MM.1S (cell line): ENCODE measurements at regions not wholly inside any gene's neighbourhood (a gene's known extent, or its start where the extent isn't known, plus 50 kb on each side); places are given as distances from the start of the nearest gene placed in this dataset.

Source experiments
- DNase-seq: peaks from one replicate; pipeline ENCODE4 v3.0.0-alpha.2; 2015
- H2AFZ ChIP-seq: fragments of 300-600 bp; sonication (generic); 2 replicates; pipeline ENCODE4 v1.6.0; 2016; ENCODE audit warnings: antibody characterized with exemption, low read length
- H3F3A ChIP-seq: fragments of 300-600 bp; sonication (generic); 2 replicates; pipeline ENCODE4 v1.6.1; 2016; ENCODE audit warnings: mild to moderate bottlenecking, antibody characterized with exemption, low read length, moderate library complexity, mixed read lengths; ENCODE audit not compliant: insufficient read depth
- H3K27ac ChIP-seq: fragments of 300-600 bp; sonication (generic); 2 replicates; pipeline ENCODE4 v1.5.1; 2016; ENCODE audit warnings: mild to moderate bottlenecking, low read length
- H3K27me3 ChIP-seq: fragments of 300-600 bp; sonication (generic); replicated peaks from 2 replicates; pipeline ENCODE4 v1.6.0; 2016; ENCODE audit warnings: low read length; ENCODE audit not compliant: insufficient read depth
- H3K36me3 ChIP-seq: fragments of 300-600 bp; sonication (generic); replicated peaks from 2 replicates; pipeline ENCODE4 v1.6.1; 2016; ENCODE audit warnings: mild to moderate bottlenecking, low read length, mixed read lengths; ENCODE audit not compliant: insufficient read depth
- H3K4me1 ChIP-seq: fragments of 300-600 bp; sonication (generic); 2 replicates; pipeline ENCODE4 v1.6.1; 2016; ENCODE audit warnings: low read length, mixed read lengths
- H3K4me2 ChIP-seq: fragments of 300-600 bp; sonication (generic); 2 replicates; pipeline ENCODE4 v1.6.0; 2016; ENCODE audit warnings: low read depth, low read length
- H3K4me3 ChIP-seq: fragments of 300-600 bp; sonication (generic); 2 replicates; pipeline ENCODE4 v1.5.1; 2016; ENCODE audit warnings: low read length, mixed read lengths
- H3K79me2 ChIP-seq: fragments of 300-600 bp; sonication (generic); 2 replicates; pipeline ENCODE4 v1.6.1; 2016; ENCODE audit warnings: mixed run types, low read length, mixed read lengths
- H3K9ac ChIP-seq: fragments of 300-600 bp; sonication (generic); 2 replicates; pipeline ENCODE4 v1.6.1; 2016; ENCODE audit warnings: low read length, mixed read lengths
- H3K9me2 ChIP-seq: fragments of 300-600 bp; sonication (generic); replicated peaks from 2 replicates; pipeline ENCODE4 v1.6.1; 2016; ENCODE audit warnings: mild to moderate bottlenecking, low read length, mixed read lengths; ENCODE audit not compliant: insufficient read depth
- H3K9me3 ChIP-seq: fragments of 300-600 bp; sonication (generic); replicated peaks from 2 replicates; pipeline ENCODE4 v1.6.1; 2016; ENCODE audit warnings: mild to moderate bottlenecking, low read length, mixed read lengths; ENCODE audit not compliant: insufficient read depth
- H4K20me1 ChIP-seq: fragments of 300-600 bp; sonication (generic); 2 replicates; pipeline ENCODE4 v1.6.1; 2016; ENCODE audit warnings: mild to moderate bottlenecking, low read length, moderate library complexity, mixed read lengths; ENCODE audit not compliant: insufficient read depth
- EZH2 ChIP-seq: fragments of 300-600 bp; sonication (generic); optimal IDR thresholded peaks from 2 replicates; pipeline ENCODE3; 2017; ENCODE audit warnings: low read depth, mild to moderate bottlenecking, antibody characterized with exemption, low read length, mixed read lengths
- EZH2phosphoT487 ChIP-seq: fragments of 300-600 bp; sonication (generic); IDR thresholded peaks from 2 replicates; pipeline ENCODE4 v1.6.1; 2018; ENCODE audit warnings: antibody characterized with exemption, low read length
- TF ChIP-seq, protein P1 (sequence below): fragments of 300-600 bp; sonication (generic); IDR thresholded peaks from 2 replicates; pipeline ENCODE4 v1.5.1; 2016; ENCODE audit warnings: antibody characterized with exemption, low read length, mixed read lengths

DNA sequence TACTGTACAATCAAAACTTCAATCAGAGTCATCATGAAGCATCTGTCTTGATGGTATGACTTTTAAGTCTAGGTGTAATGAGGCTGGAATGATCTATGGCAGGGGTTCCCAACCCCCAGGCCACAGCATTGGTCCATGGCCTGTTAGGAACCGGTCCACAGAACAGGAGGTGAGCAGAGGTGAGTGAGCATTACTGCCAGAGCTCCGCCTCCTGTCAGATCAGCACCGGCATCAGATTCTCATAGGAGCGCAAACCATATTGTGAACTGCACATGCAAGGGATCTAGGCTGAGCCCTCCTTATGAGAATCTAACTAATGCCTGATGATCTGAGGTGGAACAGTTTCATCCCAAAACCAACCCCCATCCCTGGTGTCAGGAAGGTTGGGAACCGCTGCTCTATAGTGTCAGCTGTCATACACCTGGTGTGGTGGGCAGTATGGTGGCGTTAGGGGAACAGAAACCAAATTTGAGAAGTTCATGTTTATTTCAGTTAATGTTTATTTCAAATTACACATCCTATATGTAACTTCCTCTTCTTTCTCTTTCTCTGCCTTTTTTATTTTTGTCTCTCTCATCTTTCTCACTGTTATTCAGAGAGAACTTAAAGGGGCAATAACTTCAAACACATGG is 432.6 kb downstream of the TNS3 start:
- Histone ChIP-seq H3K9me2 (no peaks in the 10 kb centered on the region), H3K27me3 (no peaks in the 10 kb centered on the region), H2AFZ (no peak overlapping the region), H3K27ac (no peak overlapping the region), H3K79me2 (no peaks in the 10 kb centered on the region), H3K9me3 (no peaks in the 10 kb centered on the region), H3K4me2 (no peak overlapping the region), H3F3A (no peaks in the 10 kb centered on the region), H3K4me3 (no peak overlapping the region), H4K20me1 (no peaks in the 10 kb centered on the region), H3K36me3 (no peaks in the 10 kb centered on the region), H3K9ac (no peak overlapping the region), H3K4me1 (no peaks in the 10 kb centered on the region)
- no peak for TF ChIP-seq EZH2phosphoT487
- TF ChIP-seq, protein P1, sequence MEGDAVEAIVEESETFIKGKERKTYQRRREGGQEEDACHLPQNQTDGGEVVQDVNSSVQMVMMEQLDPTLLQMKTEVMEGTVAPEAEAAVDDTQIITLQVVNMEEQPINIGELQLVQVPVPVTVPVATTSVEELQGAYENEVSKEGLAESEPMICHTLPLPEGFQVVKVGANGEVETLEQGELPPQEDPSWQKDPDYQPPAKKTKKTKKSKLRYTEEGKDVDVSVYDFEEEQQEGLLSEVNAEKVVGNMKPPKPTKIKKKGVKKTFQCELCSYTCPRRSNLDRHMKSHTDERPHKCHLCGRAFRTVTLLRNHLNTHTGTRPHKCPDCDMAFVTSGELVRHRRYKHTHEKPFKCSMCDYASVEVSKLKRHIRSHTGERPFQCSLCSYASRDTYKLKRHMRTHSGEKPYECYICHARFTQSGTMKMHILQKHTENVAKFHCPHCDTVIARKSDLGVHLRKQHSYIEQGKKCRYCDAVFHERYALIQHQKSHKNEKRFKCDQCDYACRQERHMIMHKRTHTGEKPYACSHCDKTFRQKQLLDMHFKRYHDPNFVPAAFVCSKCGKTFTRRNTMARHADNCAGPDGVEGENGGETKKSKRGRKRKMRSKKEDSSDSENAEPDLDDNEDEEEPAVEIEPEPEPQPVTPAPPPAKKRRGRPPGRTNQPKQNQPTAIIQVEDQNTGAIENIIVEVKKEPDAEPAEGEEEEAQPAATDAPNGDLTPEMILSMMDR, result no peak
- TF ChIP-seq EZH2, result no peak
- DNase-seq, result no peak

DNA sequence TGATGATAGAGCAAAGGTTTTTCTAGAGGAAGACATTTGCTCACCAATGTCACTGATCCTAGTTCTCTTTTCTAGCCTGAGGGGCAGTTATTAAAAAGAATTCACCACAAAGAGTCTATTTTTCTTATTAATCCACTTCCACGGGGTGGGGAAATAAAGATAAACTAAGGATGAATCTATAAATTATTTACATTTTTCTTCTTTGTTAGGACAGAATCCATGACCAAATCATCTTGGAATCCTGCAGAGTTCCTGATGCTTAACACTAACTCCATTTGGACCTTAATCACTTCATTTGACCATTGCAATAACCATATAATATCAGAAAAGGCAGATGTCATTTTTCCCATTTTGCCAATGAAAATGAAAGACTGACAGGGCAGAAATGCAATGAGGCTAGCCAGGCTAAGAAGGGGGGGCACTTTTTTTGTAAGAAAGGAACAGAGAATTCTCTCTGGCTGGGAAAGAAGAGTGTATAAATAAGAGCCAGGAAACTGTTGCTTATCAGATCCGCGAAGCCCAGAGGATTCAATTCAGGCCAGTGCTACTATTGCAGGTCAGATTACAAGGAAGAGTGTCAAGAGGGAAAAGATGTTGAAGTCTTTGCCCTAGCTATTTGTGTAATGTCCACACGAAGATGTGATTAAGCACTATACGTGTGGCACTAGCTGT is 433.2 kb downstream of the TNS3 start:
- no peaks in the 10 kb centered on the region for H3F3A ChIP-seq
- H3K9me3 ChIP-seq, result no peaks in the 10 kb centered on the region
- no peak overlapping the region for H2AFZ ChIP-seq
- H3K27ac ChIP-seq, result no peak overlapping the region
- no peak overlapping the region for H3K9ac ChIP-seq
- TF ChIP-seq EZH2phosphoT487 (no peak), EZH2 (no peak)
- TF ChIP-seq, protein P1, result no peak
- H3K79me2 ChIP-seq, result no peaks in the 10 kb centered on the region
- H3K4me1 ChIP-seq, result no peaks in the 10 kb centered on the region
- no peaks in the 10 kb centered on the region for H4K20me1 ChIP-seq
- H3K9me2 ChIP-seq, result no peaks in the 10 kb centered on the region
- no peaks in the 10 kb centered on the region for H3K27me3 ChIP-seq
- no peaks in the 10 kb centered on the region for H3K36me3 ChIP-seq
- DNase-seq, result no peak
- no peak overlapping the region for H3K4me3 ChIP-seq
- no peak overlapping the region for H3K4me2 ChIP-seq

DNA sequence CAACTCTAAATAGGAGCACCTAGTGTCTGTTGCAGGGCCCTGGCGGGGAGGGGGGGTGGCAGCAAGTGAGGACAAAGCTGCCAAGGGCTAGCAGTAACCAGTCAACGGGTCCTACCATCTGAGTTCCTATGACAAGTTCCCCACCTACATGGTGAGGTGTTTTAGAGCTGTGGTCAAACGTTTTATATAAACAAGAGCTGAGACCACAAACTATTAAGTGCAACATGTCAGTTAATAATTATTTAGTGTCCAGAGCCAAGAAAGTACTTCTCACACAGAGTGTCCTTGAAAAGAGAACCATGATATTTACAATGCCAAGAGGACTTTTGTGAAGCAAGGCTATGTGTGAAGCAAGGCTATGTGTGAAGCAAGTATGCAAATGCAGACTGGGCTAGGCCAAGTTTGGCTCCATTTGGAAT is 434.7 kb downstream of the TNS3 start:
- Histone ChIP-seq H3K4me1 (no peaks in the 10 kb centered on the region), H3K27me3 (no peaks in the 10 kb centered on the region), H3K79me2 (no peaks in the 10 kb centered on the region), H3K9me3 (no peaks in the 10 kb centered on the region), H3K36me3 (no peaks in the 10 kb centered on the region), H3K9me2 (no peaks in the 10 kb centered on the region), H3K4me3 (no peak overlapping the region), H3K4me2 (no peak overlapping the region), H3K27ac (no peak overlapping the region), H3F3A (no peaks in the 10 kb centered on the region), H4K20me1 (no peaks in the 10 kb centered on the region), H2AFZ (no peak overlapping the region), H3K9ac (no peak overlapping the region)
- TF ChIP-seq EZH2 (no peak), EZH2phosphoT487 (no peak)
- TF ChIP-seq, protein P1, result no peak
- DNase-seq, result no peak
